NCI-H1417 treated with DMSO at 0.1 percent for 48 hours (cell line): ENCODE measurements at regions not wholly inside any gene's neighbourhood (a gene's known extent, or its start where the extent isn't known, plus 50 kb on each side); places are given as distances from the start of the nearest gene placed in this dataset.
"Not testable (repeated sequence)": the region's sequence is repeated elsewhere in the genome, so short reads cannot be mapped to it uniquely, and the experiment has no call there.

Experiments used
- DNase-seq: peaks from one replicate; lab custom pipeline; 2025; lab: John Stamatoyannopoulos, UW

DNA sequence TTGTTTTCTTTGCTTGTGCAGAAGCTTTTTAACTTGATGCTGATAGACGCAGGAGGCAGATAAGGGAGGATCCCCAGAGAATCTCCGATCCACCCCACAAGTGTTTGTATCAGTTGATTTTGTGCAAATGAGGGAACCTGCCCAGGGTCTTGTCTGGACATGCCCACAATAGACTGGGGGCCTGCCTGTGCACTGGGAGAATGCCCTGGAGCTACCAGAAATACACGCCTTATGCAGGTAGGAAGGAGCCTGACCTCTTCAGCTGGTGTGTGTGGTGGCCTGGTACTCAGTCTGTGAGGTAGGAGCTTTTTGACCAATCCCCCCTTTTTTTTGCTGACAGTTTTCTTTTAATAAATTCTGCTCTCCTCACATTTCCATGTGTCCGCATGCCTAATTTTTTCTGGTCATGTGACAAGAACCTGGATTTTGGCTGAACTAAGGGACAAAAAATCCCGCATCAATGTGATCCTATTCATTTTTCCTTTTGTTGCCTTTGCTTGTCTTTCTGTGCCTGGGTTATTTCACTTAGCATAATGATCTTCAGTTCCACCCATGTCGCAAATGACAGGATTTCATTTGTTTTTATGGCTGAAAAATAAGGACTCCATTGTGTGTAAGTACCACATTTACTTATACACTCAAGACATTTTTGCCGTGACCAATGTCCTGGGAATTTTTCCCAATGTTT lies 430.6 kb upstream of the NRG3 start:
- DNase-seq: no peak

DNA sequence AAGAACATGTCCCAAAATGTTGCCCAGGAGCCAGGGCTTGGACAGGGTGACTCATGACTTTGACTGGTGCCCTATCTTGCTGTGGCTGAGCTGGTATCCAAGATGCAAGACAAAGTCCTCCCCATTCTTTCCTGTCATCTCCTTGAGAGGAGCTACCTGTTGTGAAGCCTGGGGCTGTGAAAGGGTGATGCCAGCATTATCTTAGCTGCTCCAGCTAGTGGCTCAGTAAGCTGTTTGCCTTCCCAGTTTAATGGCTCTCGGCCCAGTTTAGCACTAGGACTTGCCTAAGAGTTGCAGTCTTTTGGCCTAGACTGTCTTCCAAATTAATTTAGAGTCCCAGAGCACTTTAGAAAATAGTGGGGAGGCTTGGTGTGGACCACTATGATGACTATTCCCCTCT lies 424.3 kb upstream of the NRG3 start:
- no peak for DNase-seq

DNA sequence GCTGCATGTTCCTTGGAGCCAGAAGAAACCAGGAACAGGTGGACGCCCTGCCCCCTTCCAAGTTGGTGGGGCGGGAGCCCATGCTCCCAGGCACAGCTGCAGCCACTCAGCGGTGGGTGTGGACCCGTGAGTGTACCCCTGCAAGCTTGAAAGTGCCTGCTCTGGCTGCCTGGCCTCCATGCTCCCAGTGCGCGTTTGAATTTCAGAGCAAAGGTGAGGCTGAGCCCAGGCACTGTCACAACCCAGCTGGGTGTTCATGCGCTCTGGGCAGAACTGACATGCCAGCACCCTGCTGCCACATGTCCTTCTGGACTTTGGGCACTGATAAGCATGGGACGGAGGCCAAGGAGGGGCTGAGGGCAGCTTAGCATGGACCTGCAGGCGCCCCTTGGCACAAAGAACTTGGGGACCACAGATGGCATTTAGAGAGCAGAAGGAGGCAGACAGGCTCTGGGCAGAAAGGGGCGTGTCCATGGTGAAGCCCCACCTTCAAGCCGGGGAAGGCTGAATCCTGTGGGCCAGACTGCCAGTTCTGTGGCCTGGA lies 402.0 kb upstream of the NRG3 start:
- DNase-seq: no peak

DNA sequence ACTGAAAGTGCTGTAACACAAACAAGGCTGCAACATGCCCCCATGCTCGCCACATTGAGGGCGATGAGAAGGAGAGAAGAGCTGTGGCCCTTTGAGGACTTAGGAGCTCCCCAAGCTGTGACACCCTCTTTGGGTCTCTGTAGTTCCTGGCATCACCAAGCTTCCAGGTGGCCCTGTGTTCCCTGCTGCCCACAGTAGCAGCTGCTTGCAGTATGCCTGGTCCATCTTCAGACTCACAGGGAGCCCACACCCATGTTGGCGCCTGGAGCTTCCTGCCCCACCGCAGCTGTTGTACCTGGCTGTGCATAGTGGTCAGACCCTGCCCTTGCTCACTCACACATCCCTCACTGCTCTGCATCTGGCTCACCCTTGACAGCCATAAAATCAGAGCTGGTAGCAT lies 401.2 kb upstream of the NRG3 start:
- DNase-seq: no peak

DNA sequence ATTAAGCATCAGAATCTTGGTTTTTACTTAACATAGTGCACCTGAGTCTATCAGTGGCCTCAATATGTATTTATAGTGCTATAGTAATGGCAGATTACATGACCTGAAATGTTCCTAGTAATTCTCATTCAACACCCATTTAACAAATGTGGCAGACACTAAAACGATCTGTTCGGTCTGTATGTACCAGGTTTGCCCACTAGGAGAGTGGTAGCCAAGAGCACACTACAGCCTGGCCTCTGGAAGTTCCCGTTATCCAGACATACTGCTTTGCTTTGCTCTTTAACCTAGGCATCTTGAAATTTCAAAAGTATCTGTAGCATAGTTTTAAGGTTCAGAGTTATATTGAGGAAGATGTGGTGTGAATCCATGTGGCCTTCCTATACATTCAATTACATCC lies 395.7 kb upstream of the NRG3 start:
- DNase-seq: no peak

DNA sequence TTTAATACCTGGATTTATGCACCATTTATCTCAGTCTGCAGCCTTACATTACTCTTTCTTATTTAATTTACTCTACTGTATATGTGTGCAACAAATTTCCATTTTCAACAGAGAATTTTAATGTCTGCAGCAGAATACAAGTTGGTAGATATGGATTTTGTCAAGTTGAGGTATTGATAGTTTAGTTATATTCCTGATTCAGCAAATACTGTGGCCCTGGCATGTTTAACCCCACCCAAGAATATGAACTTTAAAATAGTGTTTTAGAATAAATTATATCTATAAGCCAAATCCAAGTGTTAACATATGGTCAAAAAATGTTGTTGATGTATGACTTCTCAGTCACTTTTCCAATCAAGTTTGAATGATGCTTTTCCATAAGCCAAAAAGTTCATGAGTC lies 378.4 kb upstream of the NRG3 start:
- no peak for DNase-seq

DNA sequence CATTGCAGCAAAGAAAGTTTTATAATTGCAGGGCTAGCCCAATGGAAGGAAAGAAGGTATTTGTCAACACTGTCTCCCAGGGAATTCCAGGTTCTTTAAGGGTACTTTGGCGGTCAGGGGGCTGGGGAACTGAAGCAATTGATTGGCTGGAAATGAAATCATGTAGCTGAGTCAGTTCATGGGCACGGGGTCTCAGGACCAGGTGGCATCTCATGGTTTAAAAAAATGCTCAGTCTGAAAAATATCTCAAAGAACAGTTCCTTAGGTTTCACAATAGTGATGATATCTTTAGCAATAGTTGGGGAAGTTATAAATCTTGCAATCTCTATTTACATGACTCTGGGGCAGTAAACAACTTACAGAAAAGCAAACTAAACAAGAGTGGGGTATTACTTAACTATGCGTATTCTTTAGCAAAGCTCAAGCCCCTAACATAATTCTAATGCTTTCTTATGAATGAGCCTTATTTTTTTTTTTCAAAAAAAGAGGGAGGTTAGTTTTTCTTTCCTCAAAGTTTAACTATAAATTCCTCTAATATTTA lies 376.9 kb upstream of the NRG3 start:
- DNase-seq: no peak

DNA sequence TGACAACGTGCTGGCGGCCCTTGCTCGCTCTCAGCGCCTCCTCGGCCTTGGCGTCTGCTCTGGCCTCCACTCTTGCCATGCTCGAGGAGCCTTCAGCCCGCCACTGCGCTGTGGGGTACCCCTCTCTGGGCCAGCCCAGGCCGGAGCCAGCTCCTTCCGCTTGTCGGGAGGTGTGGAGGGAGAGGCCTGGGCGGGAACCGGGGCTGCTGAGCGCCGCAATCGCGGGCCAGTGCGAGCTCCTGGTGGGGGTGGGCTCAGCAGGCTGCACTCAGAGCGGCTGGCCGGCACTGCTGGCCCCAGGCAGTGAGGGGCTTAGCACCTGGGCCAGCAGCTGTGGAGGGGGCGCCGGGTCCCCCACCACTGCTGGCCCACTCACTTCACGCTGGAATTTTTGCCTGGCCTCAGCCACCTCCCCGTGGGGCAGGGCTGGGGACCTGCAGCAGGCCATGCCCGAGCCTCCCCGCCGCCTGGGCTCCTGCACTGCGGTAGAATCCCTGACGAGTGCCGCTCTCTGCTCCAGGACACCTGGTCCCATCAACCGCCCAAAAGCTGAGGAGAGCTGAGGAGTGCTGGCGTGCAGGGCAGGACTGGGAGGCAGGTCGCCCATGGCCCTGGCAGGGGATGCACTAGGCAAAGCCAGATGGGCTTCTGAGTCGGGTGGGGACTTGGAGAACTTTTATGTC lies 372.2 kb upstream of the NRG3 start:
- no peak for DNase-seq

DNA sequence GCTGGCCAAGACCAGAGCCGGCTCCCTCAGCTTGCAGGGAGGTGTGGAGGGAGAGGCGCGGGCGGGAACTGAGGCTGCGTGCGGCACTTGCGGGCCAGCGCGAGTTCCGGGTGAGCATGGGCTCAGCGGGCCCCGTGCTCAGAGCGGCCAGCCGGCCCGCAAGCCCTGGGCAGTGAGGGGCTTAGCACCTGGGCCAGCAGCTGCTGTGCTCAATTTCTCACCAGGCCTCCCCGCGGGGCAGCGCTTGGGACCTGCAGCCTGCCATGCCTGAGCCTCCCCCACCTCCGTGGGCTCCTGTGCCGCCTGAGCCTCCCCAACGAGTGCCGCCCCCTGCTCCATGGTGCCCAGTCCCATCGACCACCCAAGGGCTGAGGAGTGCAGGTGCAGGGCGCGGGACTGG lies 369.2 kb upstream of the NRG3 start:
- not testable (repeated sequence) for DNase-seq

DNA sequence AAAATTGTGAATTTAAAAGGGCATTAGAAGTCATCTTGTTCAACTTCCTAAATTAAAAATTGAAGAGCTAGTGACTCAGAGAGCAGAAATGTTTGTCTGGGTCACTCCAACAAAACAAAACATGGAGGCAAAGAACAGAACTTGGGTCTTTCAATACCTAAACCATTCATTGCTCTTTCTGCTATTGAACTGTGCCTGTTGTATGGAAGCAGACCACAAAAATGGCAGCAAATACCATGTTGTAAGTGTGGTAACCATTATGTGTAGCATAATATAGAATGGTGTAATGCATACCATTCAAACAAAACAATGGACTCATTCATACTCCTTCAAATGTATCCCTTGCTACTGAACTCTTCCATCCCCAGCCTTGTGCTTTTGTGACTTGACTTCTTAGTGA lies 360.2 kb upstream of the NRG3 start:
- no peak for DNase-seq

DNA sequence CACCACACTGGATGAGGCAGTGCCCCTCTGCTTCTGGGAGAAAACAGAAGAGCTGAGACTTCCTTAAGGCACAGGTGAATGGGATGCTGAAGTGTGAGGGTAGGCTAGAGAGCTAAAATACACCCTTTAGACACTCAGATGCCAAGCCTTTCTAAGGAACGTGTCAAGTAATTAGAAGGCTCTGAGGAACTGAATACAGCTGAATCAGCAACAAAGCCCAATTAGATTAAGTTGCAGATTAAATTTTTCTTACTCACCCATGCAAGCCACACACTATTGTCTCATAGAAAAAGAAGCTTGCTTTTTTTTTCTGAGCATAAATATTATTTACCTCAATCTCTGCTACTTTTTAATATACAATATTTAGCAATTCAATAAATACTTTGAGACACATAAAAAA lies 354.3 kb upstream of the NRG3 start:
- no peak for DNase-seq

DNA sequence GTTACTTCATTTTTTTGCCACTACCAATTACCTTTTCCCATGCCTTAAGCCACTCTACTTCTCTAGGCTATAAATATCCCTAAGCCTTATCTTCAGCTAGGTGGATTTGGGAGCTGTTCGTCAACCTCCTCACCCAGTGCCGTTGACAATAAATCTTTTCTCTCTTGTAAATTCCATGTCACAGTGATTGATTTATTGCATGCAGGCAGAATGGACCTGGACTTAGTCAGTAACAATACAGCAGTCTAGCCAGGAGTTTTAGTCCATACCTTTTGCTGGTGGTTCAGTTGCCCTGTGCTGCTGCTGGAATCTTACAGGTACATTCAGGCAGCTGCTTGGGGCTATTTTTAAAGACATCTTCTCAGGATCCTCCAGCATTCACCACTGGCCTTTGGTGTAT lies 350.5 kb upstream of the NRG3 start:
- no peak for DNase-seq

DNA sequence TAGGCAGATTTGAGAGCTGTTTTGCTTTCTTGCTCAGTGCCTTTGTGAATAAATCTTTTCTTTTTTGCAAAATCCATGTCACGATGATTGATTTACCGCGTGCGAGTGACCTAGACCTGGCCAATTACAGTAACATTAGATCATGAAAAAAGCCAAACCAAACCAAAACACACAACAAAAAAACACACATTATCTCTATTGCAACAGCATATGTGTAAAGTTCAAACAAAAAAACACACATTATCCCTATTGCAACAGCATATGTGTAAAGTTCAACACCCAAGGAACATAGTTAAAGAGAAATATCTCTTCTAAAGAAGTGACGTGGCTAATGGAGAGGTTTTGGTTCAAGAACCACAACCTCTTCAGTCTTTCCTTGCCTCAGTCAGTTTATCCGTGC lies 342.6 kb upstream of the NRG3 start:
- DNase-seq: no peak

DNA sequence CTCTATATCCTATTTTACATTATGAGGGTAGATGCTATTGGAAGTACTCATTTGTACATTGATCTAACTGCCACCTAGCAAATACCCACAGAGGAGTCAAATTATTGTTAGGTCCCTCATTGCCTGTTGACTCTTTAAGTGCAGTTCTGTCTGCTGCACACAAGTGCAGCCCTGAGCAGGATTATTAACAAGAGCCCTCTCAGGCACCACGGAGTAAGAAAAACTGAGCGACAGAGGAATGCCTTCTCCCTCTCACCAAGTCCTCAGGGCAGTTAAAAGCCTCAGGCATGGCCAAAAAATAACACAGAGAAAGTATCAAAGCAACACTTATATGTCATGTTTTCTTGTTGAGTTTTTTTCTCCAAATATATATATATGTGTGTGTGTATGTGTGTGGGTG lies 340.0 kb upstream of the NRG3 start:
- no peak for DNase-seq

DNA sequence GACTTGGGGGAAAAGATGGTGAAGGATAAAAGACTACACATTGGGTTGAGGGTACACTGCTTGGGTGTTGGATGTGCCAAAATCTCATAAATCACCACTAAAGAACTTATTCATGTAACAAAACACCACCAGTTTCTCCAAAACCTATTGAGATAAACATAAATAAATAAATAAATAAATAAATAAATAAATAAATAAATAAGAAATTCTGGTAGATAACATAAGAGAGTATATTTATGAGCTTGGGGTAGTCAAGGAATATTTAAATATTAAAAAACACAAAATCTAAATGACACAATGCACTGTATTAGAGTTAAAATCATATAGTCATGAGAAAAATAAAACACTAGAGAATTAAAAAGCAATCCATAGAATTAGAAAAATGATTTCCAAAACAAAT lies 333.5 kb upstream of the NRG3 start:
- no peak for DNase-seq

DNA sequence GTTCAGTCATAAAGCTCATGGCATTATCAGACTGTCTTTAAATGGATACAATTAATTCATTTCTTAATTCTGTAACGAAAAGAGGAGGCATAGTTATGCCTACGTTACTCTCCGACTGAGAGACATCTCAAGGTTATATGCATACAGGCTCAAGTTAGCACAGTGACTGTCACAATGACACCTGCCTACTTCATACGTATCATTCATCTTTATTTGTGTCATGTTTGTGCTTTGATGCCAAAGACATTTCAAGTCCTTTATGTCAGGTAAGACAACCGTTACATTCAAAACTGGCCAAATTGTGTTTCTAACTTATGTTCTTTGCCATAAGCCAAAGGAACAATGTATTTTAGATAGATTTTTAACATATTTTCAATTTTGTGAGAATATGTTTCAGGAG lies 328.8 kb upstream of the NRG3 start:
- no peak for DNase-seq

DNA sequence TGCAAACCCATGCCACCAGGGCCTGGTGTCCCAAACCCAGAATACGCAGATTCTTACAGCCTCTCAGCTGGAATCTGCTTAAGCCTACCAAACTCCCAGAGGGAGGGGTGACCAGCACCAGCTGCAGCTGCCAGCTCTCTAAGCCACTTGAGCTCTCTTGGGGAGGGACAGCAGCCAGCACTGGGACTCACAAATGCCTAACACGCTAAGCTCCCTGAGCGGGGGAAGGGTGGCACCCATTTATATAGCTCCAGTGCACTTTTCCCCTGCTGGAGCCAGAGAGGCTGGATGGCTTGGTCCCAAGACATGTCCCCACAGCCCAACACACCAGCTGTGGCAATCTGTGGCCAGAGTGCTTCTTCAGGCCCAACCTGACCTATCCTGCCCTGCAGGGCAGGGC lies 326.8 kb upstream of the NRG3 start:
- DNase-seq: no peak

DNA sequence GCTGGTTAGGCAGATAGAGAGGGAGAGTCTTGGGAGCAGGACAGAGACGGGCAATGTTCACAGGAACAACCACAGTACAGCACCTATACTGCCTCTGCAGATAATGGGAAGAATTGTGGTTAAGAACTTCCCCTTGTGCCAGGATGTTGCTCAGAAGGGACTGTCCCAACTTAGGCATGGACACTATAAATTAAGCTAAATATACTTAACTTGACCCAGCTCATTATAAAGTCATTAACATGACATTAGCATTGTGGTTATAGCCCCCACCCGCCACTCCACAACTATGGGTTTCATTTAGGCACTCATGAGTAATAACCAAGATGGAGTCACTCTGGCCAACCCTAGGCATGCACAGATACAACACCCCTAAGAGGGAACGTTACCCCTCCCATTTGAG lies 310.9 kb upstream of the NRG3 start:
- DNase-seq: no peak

DNA sequence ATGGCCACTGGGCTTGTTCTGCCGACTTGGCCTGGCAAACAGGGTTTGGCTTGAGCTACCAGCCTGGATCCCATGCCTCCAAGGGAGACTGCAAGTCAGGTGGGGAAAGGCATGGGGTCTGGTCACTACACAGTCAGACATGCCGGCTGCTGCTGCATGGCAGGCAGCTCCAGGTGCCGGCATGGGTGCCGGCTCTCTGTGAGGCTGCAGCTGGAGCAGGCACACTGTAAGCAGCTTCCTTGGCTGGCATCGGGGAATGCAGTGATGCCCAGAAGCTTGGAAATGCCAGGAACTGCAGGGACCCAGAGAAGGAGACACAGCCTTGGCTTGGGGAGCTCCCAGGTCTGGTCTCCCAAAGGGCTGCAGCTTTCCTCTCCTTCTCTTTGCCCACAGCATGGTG lies 305.5 kb upstream of the NRG3 start:
- no peak for DNase-seq

DNA sequence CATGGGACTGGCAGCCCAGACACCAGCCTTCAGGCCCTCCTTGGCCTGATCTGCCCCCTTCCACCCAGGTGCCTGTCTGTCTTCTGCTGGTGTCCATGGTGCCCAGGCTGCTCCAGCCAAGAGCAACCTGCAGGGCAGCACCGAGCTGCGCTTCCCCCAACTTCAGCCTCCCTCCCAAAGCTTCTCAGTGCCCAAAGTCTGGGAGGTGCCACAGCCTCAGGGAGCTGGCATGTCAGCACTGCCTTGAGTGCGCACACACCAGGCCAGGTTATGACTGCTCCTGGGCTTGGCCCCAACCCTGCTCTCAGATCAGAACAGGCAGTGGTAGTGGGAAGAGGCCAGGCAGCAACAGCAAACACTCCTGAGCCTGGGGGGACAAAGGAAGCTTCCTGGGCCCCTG lies 304.6 kb upstream of the NRG3 start:
- DNase-seq: no peak

DNA sequence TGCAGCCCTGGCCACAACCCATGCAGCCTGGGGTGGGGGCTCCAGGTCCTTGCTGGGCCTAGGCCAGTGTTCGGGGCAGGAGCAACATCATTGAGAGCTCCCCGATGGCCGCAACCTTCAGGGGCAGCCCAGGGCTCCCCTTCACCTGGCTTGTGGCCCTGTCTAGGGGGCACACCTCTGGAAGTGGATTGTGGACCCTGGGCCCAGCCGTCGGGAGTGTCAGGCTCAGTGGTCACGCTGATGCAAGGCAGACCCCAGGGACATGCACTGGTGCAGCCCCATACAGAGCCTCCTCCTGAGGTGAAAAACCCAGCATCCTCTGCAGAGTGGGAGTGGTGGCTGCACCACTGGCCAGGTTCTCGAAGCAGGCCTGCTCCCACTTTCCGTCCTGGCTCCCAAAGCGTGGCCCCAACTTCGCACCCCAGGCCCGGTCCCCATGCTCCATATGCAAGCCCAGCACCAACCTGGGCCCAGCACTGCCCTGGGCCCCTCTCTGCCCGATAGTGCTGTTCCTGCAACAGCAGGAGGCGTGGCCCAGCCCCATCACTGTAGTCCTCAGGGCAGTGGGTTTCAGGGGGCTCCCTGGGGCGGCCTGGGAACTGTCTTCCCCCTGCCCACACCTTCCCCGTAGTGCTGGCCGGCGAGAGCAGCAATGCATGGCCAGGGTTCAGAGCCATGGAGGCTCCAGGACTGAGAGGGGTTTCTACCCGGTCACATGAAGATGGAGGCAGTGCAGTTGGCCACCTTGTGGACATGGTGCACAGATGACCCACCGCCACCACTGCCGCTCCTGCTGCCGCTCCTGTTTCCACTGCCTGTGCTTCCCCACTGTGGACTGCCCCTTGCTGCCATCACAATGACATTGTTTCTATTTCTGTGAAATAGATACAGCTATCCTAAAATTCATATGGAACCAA lies 303.9 kb upstream of the NRG3 start:
- no peak for DNase-seq

DNA sequence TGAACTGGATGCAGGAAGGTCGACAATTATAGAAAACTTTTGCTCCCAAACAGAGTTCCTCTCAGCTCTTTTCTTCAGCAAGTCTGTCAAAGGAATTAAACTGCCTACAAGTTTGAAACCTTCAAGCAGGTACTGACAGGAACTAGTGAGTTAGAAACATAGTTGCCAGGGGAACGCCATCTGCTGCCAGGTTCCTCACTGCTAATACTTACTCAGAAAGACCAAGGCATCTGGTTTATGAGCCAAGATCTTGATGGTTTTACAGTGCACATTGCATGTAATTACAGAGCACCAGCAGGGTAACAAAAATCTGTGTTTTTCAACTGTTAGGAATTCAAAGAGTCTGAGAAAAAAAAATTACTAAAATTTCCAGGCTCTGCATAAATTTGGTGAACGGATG lies 300.0 kb upstream of the NRG3 start:
- DNase-seq: no peak

DNA sequence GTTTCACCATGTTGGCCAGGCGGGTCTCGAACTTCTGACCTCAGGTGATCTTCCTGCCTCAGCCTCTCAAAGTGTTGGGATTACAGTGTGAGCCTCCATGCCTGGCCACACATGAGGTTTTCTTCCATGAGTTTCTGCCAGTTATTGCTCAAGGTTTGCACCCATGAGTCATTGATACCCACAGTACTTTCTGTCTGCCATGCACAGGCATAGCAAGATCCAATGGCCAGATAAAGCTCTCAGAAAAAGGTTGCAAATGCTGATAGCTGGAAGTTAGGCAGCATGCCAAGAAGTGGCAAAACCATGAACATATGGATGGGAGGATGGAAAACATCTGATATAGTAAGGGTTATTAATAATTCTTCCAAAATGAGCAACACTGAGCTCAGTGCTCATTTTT lies 298.7 kb upstream of the NRG3 start:
- DNase-seq: no peak
